K562 (cell line): ENCODE measurements at regions not wholly inside any gene's neighbourhood (a gene's known extent, or its start where the extent isn't known, plus 50 kb on each side); places are given as distances from the start of the nearest gene placed in this dataset.
A peak's percentile ranks its signal among the peaks of the same experiment; 100 is the strongest.

ENCODE experiments used
- ATAC-seq: fragments of 200-7000 bp; cut with Tn5 transposase; 3 replicates; pipeline ENCODE4 v1.9.1; 2020; ENCODE audit warnings: moderate library complexity
- BruUV-seq: library from RNA; stranded (reverse); fragments of 400-500 nt; replicated peaks from 2 replicates; lab custom pipeline; 2021; lab: Mats Ljungman, UMichigan
- CTCF ChIA-PET: fragments of 300-600 bp; formaldehyde crosslinking; extraction: SDS; loops from one replicate; lab custom pipeline; 2021; ENCODE audit warnings: low intra/inter-chr PET ratio; lab: Yijun Ruan, JAX
- POLR2A ChIA-PET: fragments of 300-600, 350-650 bp; sonication (Branson Sonifier 250); formaldehyde crosslinking; extraction: SDS; loops from one replicate; lab custom pipeline; 2021; ENCODE audit warnings: antibody characterized with exemption, inconsistent platforms; lab: Yijun Ruan, JAX
- DNase-seq, 4 experiments: peaks; one replicate each; pipeline versions ENCODE4 v3.0.0 to v3.0.0-alpha.2; 2011 to 2018; ENCODE audit warnings: low spot score in 3 of 4, mixed read lengths in 3 of 4; ENCODE audit errors: extremely low read depth in 1 of 4
- FAIRE-seq: peaks from 2 replicates; lab custom pipeline; 2011; peaks lifted over from hg19 to GRCh38; lab: Jason Lieb, UNC
- H2AFZ ChIP-seq: 2 replicates; pipeline ENCODE4 v1.6.0; 2011; ENCODE audit warnings: low read depth, low read length, control low read depth, inconsistent platforms
- H3K27ac ChIP-seq: fragments of 200-600 bp; 3 replicates; pipeline ENCODE4 v1.8.0; 2011; ENCODE audit warnings: low read depth, mild to moderate bottlenecking, control low read depth, inconsistent platforms, low read length, moderate library complexity, mixed read lengths; ENCODE audit errors: extremely low read depth
- H3K27me3 ChIP-seq, 2 experiments: fragments of 300-600 bp in 1 of 2; 2 replicates in 1 of 2; 3 replicates in 1 of 2; pipeline versions ENCODE4 v1.6.0 to v1.8.0; 2011; ENCODE audit warnings: inconsistent platforms in 2 of 2, low read length in 2 of 2, mild to moderate bottlenecking in 1 of 2, mixed read lengths in 1 of 2, moderate library complexity in 1 of 2; ENCODE audit not compliant: control insufficient read depth in 2 of 2, insufficient read depth in 2 of 2
- H3K36me3 ChIP-seq: fragments of 300-600 bp; 3 replicates; pipeline ENCODE4 v1.8.0; 2011; ENCODE audit warnings: mild to moderate bottlenecking, low read length, inconsistent platforms; ENCODE audit not compliant: control insufficient read depth, insufficient read depth
- H3K4me1 ChIP-seq, 2 experiments: fragments of 200-600 bp in 1 of 2; replicated peaks in 1 of 2; 2 replicates in 1 of 2; 3 replicates in 1 of 2; pipeline versions ENCODE4 v1.5.1 to v1.8.0; 2011; ENCODE audit warnings: inconsistent platforms in 2 of 2, low read length in 2 of 2, mild to moderate bottlenecking in 1 of 2, mixed read lengths in 1 of 2, moderate library complexity in 1 of 2; ENCODE audit not compliant: control insufficient read depth in 2 of 2, insufficient read depth in 2 of 2
- H3K4me2 ChIP-seq: 2 replicates; pipeline ENCODE4 v1.6.1; 2011; ENCODE audit warnings: low read length, control low read depth, inconsistent platforms, mixed read lengths; ENCODE audit not compliant: insufficient read depth
- H3K4me3 ChIP-seq: fragments of 200-600 bp; sonication (generic), shearing (Covaris generic); 2 replicates; pipeline ENCODE4 v1.5.1; 2016; ENCODE audit warnings: control low read depth, inconsistent platforms
- H3K79me2 ChIP-seq: fragments of 200-600 bp; 3 replicates; pipeline ENCODE4 v1.8.0; 2011; ENCODE audit warnings: low read length, inconsistent platforms; ENCODE audit not compliant: control insufficient read depth, insufficient read depth
- H3K9ac ChIP-seq, 2 experiments: 2 replicates each; pipeline versions ENCODE4 v1.6.0 to v1.6.1; 2011; ENCODE audit warnings: low read depth in 2 of 2, low read length in 2 of 2, control low read depth in 1 of 2, inconsistent platforms in 1 of 2, mild to moderate bottlenecking in 1 of 2, mixed read lengths in 1 of 2; ENCODE audit not compliant: insufficient read depth in 1 of 2
- H3K9me1 ChIP-seq: one replicate; pipeline ENCODE4 v1.6.0; 2011; ENCODE audit warnings: inconsistent platforms, mild to moderate bottlenecking, low read length, moderate library complexity; ENCODE audit not compliant: control insufficient read depth, insufficient read depth
- H3K9me3 ChIP-seq: replicated peaks from 2 replicates; pipeline ENCODE4 v1.5.1; 2011; ENCODE audit warnings: low read depth, low read length, inconsistent platforms; ENCODE audit not compliant: control insufficient read depth, insufficient read depth
- H4K20me1 ChIP-seq: replicated peaks from 2 replicates; pipeline ENCODE4 v1.6.1; 2011; ENCODE audit warnings: low read length, inconsistent platforms, mixed read lengths; ENCODE audit not compliant: control insufficient read depth, insufficient read depth
- CTBP1 ChIP-seq: fragments of 450-650 bp; IDR thresholded peaks from 2 replicates; pipeline ENCODE4 v1.6.1; 2016; ENCODE audit warnings: borderline replicate concordance
- MEIS2 ChIP-seq: fragments of 450-650 bp; IDR thresholded peaks from 2 replicates; pipeline ENCODE4 v1.6.1; 2014; ENCODE audit warnings: mild to moderate bottlenecking; ENCODE audit not compliant: partially characterized antibody
- NR2C2 ChIP-seq, 2 experiments: fragments of 200-800 bp in 1 of 2; sonication (Bioruptor generic) in 1 of 2; sonication (generic) in 1 of 2; formaldehyde crosslinking in 1 of 2; IDR thresholded peaks; 2 replicates each; pipeline versions ENCODE4 v1.6.1 to v1.8.0; 2016 to 2022; ENCODE audit warnings: mild to moderate bottlenecking in 1 of 2, missing compliant biosample characterization in 1 of 2, missing genetic modification characterization in 1 of 2, missing genetic modification reagents in 1 of 2
- NRF1 ChIP-seq, 2 experiments: fragments of 450-650 bp; IDR thresholded peaks in 1 of 2; conservative IDR thresholded peaks in 1 of 2; 2 replicates each; pipeline ENCODE4 v1.6.1; 2014; ENCODE audit warnings: mild to moderate bottlenecking in 2 of 2
- ZKSCAN3 ChIP-seq: fragments of 250-450 bp; sonication (Bioruptor Pico); IDR thresholded peaks from 2 replicates; pipeline ENCODE4 v1.4.0; 2020
- WGBS: fragments of 100-300 bp; shearing (Covaris generic); methylation state at CpG from one replicate; pipeline ENCODE4 v1.1.6; 2016; ENCODE audit warnings: low coverage, mixed read lengths; ENCODE audit not compliant: insufficient coverage; ENCODE audit errors: missing lambda C conversion rate; 5-methylcytosine and 5-hydroxymethylcytosine counted together
- in situ Hi-C: fragments of 300-500 bp; cut with MboI; formaldehyde crosslinking; loops from 4 replicates; pipeline ENCODE4 v1.15.0; 2018; ENCODE audit warnings: inconsistent platforms, mixed read lengths
- intact Hi-C: fragments of 100-400 bp; cut with micrococcal nuclease; formaldehyde crosslinking; loops from 2 replicates; pipeline ENCODE4 v1.14.2; 2022
- TF ChIP-seq, protein P1 (sequence below): fragments of 450-650 bp; IDR thresholded peaks from 2 replicates; pipeline ENCODE4 v1.6.1; 2016; ENCODE audit warnings: antibody characterized with exemption
- TF ChIP-seq, protein P2 (sequence below), 2 experiments: fragments of 450-650 bp; conservative IDR thresholded peaks; 2 replicates each; pipeline ENCODE4 v1.6.1; 2017; ENCODE audit warnings: mild to moderate bottlenecking in 2 of 2, moderate library complexity in 2 of 2
- TF ChIP-seq, protein P3 (sequence below): fragments of 250-450 bp; sonication (Bioruptor Pico); IDR thresholded peaks from 2 replicates; pipeline ENCODE4 v1.4.0; 2020
- TF ChIP-seq, protein P4 (sequence below): sonication (generic); IDR thresholded peaks from 2 replicates; pipeline ENCODE4 v1.6.1; 2016

DNA sequence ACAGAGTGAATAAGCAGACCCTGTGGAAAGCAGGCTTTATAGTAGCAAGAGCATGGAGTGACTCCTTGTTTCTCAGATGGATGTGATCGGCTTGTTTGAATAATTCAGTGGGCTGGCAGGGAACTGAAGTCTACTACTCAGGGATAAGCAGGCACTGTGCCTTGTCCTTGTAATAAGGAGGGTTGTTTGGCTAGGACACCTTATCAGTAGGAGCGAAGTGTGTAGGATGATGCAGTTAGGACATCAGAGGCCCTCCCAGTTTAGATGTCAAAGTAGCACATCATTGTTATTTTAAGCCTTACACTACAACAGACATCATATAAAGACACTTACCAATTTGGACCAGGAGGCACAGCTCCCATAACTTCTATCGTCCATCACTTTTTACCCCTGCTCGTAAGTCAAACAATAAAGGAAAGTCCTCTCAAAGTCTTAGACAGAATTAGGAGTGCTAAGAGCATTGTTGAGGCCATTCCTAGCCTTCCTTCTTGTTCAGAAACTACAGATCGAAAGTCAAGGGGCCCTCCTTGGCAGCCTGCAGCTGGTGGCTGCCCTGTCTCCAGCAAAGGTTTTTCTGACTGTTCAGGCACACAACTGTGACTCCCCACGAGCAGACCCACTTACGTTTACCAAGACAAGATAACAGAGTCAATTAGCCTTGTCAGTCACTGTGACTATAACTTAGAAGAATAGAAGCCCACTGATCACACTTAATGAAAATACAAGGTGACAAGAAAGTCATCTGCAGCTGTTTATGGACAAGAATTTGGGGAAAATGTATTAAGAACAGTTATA, 218.6 kb downstream of the SNX18 start:
- H3K9me3 ChIP-seq: no peaks in the 10 kb centered on the region
- H4K20me1 ChIP-seq: no peaks in the 10 kb centered on the region
- peaks cover 0 to 38% of the 10 kb centered on the region in 2 experiments; a peak in 4 of 5 replicates for H3K4me1 ChIP-seq
- intact Hi-C loops (no loop called here), in situ Hi-C loops (no loop called here)
- DNase-seq (peak in 2 of 4 experiments; percentile 40 to 65), ATAC-seq (peak; percentile 70), FAIRE-seq (peak; percentile 79)
- no TSS peak for BruUV-seq
- peak overlapping the region; percentile 63 for H2AFZ ChIP-seq
- peak overlapping the region; percentile 64 to 76; a peak in 3 of 4 replicates for H3K9ac ChIP-seq
- peaks cover 31% of the 10 kb centered on the region for H3K79me2 ChIP-seq
- CTCF ChIA-PET: no interaction called here
- no peaks in the 10 kb centered on the region for H3K27me3 ChIP-seq
- 0 out of 3 replicates have a peak, but pooled peaks cover 3% of the 10 kb centered on the region for H3K36me3 ChIP-seq
- peak overlapping the region; percentile 66 for H3K27ac ChIP-seq
- H3K9me1 ChIP-seq: no peaks in the 10 kb centered on the region
- peak overlapping the region; percentile 87 for H3K4me2 ChIP-seq
- peak overlapping the region; percentile 32 for H3K4me3 ChIP-seq
- 4% methylated on average over 7 of the region's 7 CpGs for WGBS
- POLR2A ChIA-PET: interaction anchor here (0.6 kb wide), 1 partner anchor 29 kb away, joined by 3 read pairs; no protein-coding TSS in a partner anchor
- TF ChIP-seq, protein P1, sequence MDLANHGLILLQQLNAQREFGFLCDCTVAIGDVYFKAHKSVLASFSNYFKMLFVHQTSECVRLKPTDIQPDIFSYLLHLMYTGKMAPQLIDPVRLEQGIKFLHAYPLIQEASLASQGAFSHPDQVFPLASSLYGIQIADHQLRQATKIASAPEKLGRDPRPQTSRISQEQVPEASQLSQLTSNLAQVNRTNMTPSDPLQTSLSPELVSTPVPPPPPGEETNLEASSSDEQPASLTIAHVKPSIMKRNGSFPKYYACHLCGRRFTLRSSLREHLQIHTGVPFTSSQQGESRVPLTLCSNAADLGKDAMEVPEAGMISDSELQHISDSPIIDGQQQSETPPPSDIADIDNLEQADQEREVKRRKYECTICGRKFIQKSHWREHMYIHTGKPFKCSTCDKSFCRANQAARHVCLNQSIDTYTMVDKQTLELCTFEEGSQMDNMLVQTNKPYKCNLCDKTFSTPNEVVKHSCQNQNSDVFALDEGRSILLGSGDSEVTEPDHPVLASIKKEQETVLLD: 0 out of 2 replicates have a peak, but pooled peaks have one; percentile 21
- TF ChIP-seq, protein P2, sequence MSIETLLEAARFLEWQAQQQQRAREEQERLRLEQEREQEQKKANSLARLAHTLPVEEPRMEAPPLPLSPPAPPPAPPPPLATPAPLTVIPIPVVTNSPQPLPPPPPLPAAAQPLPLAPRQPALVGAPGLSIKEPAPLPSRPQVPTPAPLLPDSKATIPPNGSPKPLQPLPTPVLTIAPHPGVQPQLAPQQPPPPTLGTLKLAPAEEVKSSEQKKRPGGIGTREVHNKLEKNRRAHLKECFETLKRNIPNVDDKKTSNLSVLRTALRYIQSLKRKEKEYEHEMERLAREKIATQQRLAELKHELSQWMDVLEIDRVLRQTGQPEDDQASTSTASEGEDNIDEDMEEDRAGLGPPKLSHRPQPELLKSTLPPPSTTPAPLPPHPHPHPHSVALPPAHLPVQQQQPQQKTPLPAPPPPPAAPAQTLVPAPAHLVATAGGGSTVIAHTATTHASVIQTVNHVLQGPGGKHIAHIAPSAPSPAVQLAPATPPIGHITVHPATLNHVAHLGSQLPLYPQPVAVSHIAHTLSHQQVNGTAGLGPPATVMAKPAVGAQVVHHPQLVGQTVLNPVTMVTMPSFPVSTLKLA (conservative IDR thresholded peaks at IDR 0.05): peak in 1 of 2 experiments; percentile 18; a peak in 1 of 4 replicates
- TF ChIP-seq NRF1 (conservative IDR thresholded peaks at IDR 0.05 in 1 of 2, IDR thresholded peaks at IDR 0.05 in 1 of 2): peak in 1 of 2 experiments; percentile 18; a peak in 1 of 4 replicates
- no peak for TF ChIP-seq ZKSCAN3 (CRISPR knock-in tag)
- TF ChIP-seq, protein P3, sequence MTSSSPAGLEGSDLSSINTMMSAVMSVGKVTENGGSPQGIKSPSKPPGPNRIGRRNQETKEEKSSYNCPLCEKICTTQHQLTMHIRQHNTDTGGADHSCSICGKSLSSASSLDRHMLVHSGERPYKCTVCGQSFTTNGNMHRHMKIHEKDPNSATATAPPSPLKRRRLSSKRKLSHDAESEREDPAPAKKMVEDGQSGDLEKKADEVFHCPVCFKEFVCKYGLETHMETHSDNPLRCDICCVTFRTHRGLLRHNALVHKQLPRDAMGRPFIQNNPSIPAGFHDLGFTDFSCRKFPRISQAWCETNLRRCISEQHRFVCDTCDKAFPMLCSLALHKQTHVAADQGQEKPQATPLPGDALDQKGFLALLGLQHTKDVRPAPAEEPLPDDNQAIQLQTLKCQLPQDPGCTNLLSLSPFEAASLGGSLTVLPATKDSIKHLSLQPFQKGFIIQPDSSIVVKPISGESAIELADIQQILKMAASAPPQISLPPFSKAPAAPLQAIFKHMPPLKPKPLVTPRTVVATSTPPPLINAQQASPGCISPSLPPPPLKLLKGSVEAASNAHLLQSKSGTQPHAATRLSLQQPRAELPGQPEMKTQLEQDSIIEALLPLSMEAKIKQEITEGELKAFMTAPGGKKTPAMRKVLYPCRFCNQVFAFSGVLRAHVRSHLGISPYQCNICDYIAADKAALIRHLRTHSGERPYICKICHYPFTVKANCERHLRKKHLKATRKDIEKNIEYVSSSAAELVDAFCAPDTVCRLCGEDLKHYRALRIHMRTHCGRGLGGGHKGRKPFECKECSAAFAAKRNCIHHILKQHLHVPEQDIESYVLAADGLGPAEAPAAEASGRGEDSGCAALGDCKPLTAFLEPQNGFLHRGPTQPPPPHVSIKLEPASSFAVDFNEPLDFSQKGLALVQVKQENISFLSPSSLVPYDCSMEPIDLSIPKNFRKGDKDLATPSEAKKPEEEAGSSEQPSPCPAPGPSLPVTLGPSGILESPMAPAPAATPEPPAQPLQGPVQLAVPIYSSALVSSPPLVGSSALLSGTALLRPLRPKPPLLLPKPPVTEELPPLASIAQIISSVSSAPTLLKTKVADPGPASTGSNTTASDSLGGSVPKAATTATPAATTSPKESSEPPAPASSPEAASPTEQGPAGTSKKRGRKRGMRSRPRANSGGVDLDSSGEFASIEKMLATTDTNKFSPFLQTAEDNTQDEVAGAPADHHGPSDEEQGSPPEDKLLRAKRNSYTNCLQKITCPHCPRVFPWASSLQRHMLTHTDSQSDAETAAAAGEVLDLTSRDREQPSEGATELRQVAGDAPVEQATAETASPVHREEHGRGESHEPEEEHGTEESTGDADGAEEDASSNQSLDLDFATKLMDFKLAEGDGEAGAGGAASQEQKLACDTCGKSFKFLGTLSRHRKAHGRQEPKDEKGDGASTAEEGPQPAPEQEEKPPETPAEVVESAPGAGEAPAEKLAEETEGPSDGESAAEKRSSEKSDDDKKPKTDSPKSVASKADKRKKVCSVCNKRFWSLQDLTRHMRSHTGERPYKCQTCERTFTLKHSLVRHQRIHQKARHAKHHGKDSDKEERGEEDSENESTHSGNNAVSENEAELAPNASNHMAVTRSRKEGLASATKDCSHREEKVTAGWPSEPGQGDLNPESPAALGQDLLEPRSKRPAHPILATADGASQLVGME (CRISPR knock-in tag): no peak
- no peak for TF ChIP-seq NR2C2 (CRISPR knock-in tag; IDR thresholded peaks at IDR 0.05)
- 0 out of 2 replicates have a peak, but pooled peaks have one; percentile 14 for TF ChIP-seq NR2C2 (tag; IDR thresholded peaks at IDR 0.05)
- TF ChIP-seq, protein P4, sequence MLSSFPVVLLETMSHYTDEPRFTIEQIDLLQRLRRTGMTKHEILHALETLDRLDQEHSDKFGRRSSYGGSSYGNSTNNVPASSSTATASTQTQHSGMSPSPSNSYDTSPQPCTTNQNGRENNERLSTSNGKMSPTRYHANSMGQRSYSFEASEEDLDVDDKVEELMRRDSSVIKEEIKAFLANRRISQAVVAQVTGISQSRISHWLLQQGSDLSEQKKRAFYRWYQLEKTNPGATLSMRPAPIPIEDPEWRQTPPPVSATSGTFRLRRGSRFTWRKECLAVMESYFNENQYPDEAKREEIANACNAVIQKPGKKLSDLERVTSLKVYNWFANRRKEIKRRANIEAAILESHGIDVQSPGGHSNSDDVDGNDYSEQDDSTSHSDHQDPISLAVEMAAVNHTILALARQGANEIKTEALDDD: peak; percentile 57; the same call in 1 of the 2 replicates
- TF ChIP-seq MEIS2: peak; percentile 89
- TF ChIP-seq CTBP1: peak; percentile 86
